ENCODE measurements at regions not wholly inside any gene's neighbourhood (a gene's known extent, or its start where the extent isn't known, plus 50 kb on each side); places are given as distances from the start of the nearest gene placed in this dataset.
"Not testable (repeated sequence)": the region's sequence is repeated elsewhere in the genome, so short reads cannot be mapped to it uniquely, and the experiment has no call there.

DNA sequence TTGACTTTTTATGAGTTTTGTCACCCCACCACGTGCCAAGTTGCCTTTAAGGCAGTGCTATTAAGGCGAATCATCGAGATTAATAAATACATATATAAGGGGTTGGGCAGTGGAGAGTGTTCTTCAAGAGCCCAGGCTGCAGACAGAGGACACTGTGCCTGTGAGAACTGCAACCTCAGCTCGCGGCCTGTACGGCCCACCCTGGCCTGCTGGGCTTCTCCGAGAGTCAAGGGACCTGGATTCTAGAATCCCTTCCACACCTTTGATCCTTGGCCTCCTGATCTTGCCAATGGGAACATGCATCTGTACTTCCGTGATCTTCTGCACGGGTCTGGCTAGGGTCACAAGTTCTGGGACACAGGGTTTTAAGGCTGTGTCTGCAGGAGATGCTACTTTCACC, 54.5 kb downstream of the IRX5 start:
- no peak overlapping the region for H3K4me3 ChIP-seq (ENCODE audit: low read depth, low read length)
- no peak for DNase-seq (ENCODE audit: low read depth)
- TF ChIP-seq, protein P1, sequence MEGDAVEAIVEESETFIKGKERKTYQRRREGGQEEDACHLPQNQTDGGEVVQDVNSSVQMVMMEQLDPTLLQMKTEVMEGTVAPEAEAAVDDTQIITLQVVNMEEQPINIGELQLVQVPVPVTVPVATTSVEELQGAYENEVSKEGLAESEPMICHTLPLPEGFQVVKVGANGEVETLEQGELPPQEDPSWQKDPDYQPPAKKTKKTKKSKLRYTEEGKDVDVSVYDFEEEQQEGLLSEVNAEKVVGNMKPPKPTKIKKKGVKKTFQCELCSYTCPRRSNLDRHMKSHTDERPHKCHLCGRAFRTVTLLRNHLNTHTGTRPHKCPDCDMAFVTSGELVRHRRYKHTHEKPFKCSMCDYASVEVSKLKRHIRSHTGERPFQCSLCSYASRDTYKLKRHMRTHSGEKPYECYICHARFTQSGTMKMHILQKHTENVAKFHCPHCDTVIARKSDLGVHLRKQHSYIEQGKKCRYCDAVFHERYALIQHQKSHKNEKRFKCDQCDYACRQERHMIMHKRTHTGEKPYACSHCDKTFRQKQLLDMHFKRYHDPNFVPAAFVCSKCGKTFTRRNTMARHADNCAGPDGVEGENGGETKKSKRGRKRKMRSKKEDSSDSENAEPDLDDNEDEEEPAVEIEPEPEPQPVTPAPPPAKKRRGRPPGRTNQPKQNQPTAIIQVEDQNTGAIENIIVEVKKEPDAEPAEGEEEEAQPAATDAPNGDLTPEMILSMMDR (IDR thresholded peaks at IDR 0.05; ENCODE audit: low read depth, low read length): no peak
- no peak for TF ChIP-seq MYC (IDR thresholded peaks at IDR 0.05; ENCODE audit: low read depth, low read length)
- TF ChIP-seq, protein P2, sequence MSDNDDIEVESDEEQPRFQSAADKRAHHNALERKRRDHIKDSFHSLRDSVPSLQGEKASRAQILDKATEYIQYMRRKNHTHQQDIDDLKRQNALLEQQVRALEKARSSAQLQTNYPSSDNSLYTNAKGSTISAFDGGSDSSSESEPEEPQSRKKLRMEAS (IDR thresholded peaks at IDR 0.05; ENCODE audit: low read depth, low read length): no peak

DNA sequence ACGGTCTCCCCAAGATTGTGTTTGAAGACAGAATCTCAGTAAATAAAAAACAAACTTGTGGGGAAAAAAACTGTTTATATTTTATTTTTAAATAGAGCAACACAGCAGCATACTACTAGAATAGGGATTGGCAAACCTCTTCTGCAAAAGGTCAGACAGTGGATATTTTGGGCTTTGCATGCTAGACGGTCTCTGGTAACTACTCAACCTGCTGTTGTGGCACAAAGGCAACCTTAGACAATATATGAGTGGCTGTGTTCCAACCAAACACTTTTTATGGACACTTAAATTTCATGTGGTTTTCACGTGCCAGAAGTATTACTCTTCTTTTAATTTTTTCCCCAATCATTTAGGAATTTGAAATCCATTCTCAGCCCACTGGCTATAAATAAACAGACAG, 55.0 kb downstream of the IRX5 start:
- DNase-seq (ENCODE audit: low read depth): no peak
- TF ChIP-seq, protein P2 (IDR thresholded peaks at IDR 0.05; ENCODE audit: low read depth, low read length): no peak
- TF ChIP-seq POLR2A (IDR thresholded peaks at IDR 0.05; ENCODE audit: extremely low read depth, insufficient read length) (no peak), MYC (IDR thresholded peaks at IDR 0.05; ENCODE audit: low read depth, low read length) (no peak)
- TF ChIP-seq, protein P1 (IDR thresholded peaks at IDR 0.05; ENCODE audit: low read depth, low read length): no peak

DNA sequence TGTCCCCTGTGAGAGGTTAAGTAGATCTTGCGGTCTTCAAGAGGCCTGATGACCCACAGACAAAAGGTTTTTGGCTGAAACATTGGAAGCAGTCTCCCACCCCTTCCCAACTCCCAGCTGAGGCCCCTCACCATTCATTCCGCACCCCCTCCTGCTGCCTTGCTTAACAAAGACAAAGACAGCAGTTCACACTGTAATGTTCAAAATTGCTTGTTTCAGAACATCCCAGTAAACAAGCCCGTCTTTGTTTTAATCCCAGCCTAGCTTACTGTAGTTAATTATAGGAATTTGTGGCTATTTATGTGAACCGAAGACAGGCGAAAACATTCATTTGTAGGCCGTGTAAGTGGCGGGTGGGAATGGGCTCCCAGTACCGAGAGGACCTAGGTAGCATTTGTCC, 55.7 kb downstream of the IRX5 start:
- no peak overlapping the region for H3K4me3 ChIP-seq (ENCODE audit: low read depth, low read length)
- TF ChIP-seq, protein P1 (IDR thresholded peaks at IDR 0.05; ENCODE audit: low read depth, low read length): no peak
- TF ChIP-seq MYC (IDR thresholded peaks at IDR 0.05; ENCODE audit: low read depth, low read length): no peak
- DNase-seq (ENCODE audit: low read depth): no peak

More for the DNA sequence above, 55.0 kb downstream of the IRX5 start:
- H3K4me3 ChIP-seq (ENCODE audit: low read depth, low read length): no peak overlapping the region

DNA sequence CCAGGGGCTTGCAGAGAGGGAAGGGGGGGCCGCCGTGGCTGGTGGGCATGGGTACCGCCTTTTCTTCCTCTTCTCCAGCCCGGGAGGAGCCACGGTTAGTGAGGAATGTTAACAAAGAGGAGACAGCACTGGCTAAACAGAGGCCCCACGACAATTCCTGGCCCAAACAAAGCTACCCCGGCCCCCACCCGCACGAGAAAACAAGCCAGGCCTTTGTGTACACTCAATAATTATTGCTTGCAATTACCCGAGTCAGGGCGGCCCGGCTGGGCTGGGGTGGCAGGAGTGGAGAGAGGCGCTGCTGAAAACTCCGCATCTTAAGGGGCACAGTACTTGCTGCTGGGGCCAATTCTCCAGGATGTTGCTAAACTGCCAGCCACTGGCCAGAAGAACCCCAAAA, 56.4 kb downstream of the IRX5 start:
- H3K4me3 ChIP-seq (ENCODE audit: low read depth, low read length): no peak overlapping the region
- TF ChIP-seq MYC (IDR thresholded peaks at IDR 0.05; ENCODE audit: low read depth, low read length): no peak
- DNase-seq (ENCODE audit: low read depth): no peak

DNA sequence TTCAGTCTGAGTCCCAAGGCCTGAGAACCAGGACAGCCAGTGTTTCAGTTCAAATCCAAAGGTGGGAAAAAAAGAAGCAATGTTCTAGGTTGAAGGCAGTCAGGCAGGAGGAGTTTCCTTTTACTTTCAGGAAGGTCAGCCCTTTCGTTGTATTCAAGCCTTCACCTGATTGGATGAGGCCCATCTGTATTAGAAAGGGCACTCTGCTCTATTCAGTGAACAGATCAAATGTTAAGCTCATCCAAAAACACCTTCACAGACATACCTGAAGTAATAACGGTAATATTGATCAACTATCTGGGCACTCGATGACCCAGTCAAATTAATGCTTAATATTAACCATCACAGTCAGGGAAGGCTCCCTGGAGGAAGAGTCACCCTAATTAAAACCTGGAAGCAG, 60.9 kb downstream of the IRX5 start:
- H3K4me3 ChIP-seq (ENCODE audit: low read depth, low read length): no peak overlapping the region
- no peak for DNase-seq (ENCODE audit: low read depth)
- TF ChIP-seq MYC (IDR thresholded peaks at IDR 0.05; ENCODE audit: low read depth, low read length) (no peak), POLR2A (IDR thresholded peaks at IDR 0.05; ENCODE audit: extremely low read depth, insufficient read length) (no peak)
- TF ChIP-seq, protein P2 (IDR thresholded peaks at IDR 0.05; ENCODE audit: low read depth, low read length): no peak
- TF ChIP-seq, protein P1 (IDR thresholded peaks at IDR 0.05; ENCODE audit: low read depth, low read length): no peak

DNA sequence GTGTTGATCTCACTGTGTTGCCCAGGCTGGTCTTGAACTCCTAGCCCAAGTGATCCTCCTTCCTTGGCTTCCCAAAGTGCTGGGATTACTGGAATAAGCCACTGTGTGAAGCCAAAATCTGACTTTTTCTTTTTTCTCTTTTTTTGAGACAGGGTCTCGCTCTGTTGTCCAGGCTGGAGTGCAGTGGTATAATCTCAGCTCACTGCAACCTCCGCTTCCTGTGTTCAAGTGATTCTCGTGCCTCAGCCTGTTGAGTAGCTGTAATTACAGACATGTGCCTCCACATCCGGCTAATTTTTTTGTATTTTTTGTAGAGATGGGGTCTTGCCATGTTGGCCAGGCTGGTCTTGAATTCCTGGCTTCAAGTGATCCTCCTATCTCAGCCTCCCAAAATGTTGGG, 61.3 kb downstream of the IRX5 start:
- H3K4me3 ChIP-seq (ENCODE audit: low read depth, low read length); DNase-seq (ENCODE audit: low read depth): not testable (repeated sequence)

DNA sequence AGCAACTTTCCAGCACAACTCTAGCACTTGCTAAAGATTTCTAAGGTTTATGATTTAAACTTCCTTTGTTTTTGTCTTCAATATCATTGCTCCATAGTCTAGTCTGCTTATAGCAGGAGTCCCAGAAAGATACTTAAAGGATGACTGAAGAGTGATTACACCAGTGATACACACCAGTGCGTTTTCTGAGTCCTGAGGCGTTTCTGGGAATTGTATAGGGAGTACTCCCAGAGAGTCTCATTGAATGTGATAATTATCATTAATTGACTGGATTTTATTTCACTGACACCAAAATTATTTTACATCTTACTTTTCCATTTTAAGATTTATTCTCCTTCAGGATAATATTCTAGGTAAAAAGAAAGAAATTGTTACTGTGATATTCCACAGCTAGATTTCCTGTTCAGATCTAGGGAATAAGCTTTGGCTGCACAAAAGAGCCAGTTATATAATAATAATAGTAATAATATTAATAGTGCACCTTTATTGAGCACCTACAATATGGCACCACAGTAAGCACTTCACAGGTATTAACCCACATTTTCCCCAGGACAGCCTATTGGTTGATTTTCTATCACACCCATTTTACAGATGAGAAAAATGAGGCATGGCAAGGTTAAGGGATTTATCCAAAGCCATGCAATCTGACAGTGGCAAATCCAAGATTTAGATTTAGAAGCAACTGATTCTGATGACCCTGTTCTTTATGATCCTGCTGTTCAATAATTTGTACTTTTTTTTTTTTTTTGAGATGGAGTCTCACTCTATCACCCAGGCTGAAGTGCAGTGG, 62.6 kb downstream of the IRX5 start:
- TF ChIP-seq, protein P1 (IDR thresholded peaks at IDR 0.05; ENCODE audit: low read depth, low read length): no peak
- TF ChIP-seq, protein P2 (IDR thresholded peaks at IDR 0.05; ENCODE audit: low read depth, low read length): no peak
- TF ChIP-seq MYC (IDR thresholded peaks at IDR 0.05; ENCODE audit: low read depth, low read length) (no peak), POLR2A (IDR thresholded peaks at IDR 0.05; ENCODE audit: extremely low read depth, insufficient read length) (no peak)
- DNase-seq (ENCODE audit: low read depth): no peak
- no peak overlapping the region for H3K4me3 ChIP-seq (ENCODE audit: low read depth, low read length)

Measured in NB4 (cell line).